Chondrocyte (in vitro differentiated cells): ENCODE measurements at regions not wholly inside any gene's neighbourhood (a gene's known extent, or its start where the extent isn't known, plus 50 kb on each side); places are given as distances from the start of the nearest gene placed in this dataset.

Source experiments
- DNase-seq: peaks from one replicate; pipeline ENCODE4 v3.0.0; 2021; ENCODE audit warnings: mixed read lengths, low spot score
- H3K27ac Mint-ChIP-seq: one replicate; pipeline ENCODE4 v1.8.0; 2021; ENCODE audit warnings: mild to moderate bottlenecking, moderate library complexity, mixed read lengths; ENCODE audit not compliant: unreplicated experiment
- H3K27me3 Mint-ChIP-seq: 2 replicates; pipeline ENCODE4 v1.8.0; 2021; ENCODE audit warnings: low read depth, mixed read lengths
- H3K36me3 Mint-ChIP-seq: 2 replicates; pipeline ENCODE4 v1.8.0; 2021; ENCODE audit warnings: low read depth, mixed read lengths
- H3K4me1 Mint-ChIP-seq: 2 replicates; pipeline ENCODE4 v1.8.0; 2021; ENCODE audit warnings: low read depth, mild to moderate bottlenecking, mixed read lengths
- H3K4me3 Mint-ChIP-seq: one replicate; pipeline ENCODE4 v1.8.0; 2021; ENCODE audit warnings: mild to moderate bottlenecking, moderate library complexity, mixed read lengths; ENCODE audit not compliant: unreplicated experiment
- H3K9me3 Mint-ChIP-seq: 2 replicates; pipeline ENCODE4 v1.8.0; 2021; ENCODE audit warnings: low read depth, mixed read lengths
- TF ChIP-seq, protein P1 (sequence below): fragments of 200-600 bp; sonication (generic); IDR thresholded peaks from 2 replicates; pipeline ENCODE4 v1.5.0; 2021; ENCODE audit warnings: antibody characterized with exemption, mild to moderate bottlenecking, moderate library complexity

DNA sequence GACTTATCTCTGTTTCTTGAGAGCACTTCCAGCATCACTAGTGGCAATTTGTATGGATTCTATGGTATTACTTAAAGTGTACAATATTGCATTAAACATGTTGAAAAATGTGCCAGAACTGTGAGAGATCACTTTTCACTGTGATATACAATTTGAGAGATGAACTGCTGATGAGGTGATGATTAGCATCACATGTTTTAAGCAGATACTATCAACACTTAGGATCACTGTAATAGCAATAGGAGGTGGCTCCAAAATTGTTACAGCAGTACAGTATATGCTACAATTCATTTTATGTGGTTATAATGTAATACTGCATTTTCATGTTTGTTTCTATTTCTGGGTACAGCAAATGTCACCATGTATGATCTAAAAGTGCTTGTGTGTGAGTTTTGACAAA, 570.0 kb downstream of the PTPRC start:
- Mint-ChIP-seq H3K4me1 (no peaks in the 10 kb centered on the region), H3K4me3 (no peak overlapping the region), H3K27ac (no peak overlapping the region), H3K9me3 (peaks cover 4% of the 10 kb centered on the region), H3K27me3 (no peaks in the 10 kb centered on the region), H3K36me3 (no peaks in the 10 kb centered on the region)
- TF ChIP-seq, protein P1, sequence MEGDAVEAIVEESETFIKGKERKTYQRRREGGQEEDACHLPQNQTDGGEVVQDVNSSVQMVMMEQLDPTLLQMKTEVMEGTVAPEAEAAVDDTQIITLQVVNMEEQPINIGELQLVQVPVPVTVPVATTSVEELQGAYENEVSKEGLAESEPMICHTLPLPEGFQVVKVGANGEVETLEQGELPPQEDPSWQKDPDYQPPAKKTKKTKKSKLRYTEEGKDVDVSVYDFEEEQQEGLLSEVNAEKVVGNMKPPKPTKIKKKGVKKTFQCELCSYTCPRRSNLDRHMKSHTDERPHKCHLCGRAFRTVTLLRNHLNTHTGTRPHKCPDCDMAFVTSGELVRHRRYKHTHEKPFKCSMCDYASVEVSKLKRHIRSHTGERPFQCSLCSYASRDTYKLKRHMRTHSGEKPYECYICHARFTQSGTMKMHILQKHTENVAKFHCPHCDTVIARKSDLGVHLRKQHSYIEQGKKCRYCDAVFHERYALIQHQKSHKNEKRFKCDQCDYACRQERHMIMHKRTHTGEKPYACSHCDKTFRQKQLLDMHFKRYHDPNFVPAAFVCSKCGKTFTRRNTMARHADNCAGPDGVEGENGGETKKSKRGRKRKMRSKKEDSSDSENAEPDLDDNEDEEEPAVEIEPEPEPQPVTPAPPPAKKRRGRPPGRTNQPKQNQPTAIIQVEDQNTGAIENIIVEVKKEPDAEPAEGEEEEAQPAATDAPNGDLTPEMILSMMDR: no peak
- no peak for DNase-seq

DNA sequence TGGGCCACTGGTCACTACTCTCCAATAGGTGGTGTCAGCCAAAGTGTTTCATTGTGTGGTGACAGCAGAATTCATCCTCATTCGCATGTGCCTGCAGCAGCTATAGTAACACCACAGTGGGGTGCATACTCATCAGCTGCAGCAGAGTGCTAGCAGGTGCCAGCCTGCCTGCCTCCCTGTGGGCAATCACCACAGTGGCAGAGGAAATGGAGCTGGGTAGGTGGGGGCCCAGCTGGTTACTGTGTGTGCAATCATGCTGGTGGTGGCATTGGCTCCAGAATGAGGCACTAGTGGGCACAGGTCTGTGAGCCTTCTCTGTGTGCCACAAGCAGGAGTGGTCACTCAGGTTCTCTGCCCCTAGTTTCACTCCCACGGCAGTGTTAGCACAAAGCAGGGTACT, 579.2 kb downstream of the PTPRC start:
- H3K4me3 Mint-ChIP-seq: no peak overlapping the region
- peaks cover 14% of the 10 kb centered on the region for H3K9me3 Mint-ChIP-seq
- peaks cover 4% of the 10 kb centered on the region for H3K36me3 Mint-ChIP-seq
- H3K27ac Mint-ChIP-seq: no peak overlapping the region
- no peaks in the 10 kb centered on the region for H3K4me1 Mint-ChIP-seq
- no peaks in the 10 kb centered on the region for H3K27me3 Mint-ChIP-seq
- no peak for DNase-seq
- TF ChIP-seq, protein P1: no peak

DNA sequence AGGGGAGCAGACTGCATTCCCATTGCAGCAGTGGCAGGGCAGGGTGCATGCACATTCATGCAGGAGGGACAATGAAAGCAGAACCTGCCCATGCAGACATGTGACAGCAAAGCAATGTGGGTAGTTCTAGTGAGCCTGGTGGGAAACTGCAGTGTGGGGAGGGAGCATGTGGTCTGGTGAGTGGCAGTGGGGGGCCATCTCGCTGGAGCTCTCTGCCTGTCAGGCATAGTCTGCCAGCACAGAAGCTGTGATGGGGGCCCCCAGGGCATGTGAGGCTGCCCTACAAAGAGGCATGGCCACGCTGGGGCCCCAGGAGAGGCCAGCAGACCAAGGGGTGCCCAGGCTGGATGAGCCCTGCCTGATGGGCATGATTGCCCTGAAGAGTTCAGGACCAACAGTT, 579.7 kb downstream of the PTPRC start:
- Mint-ChIP-seq H3K4me3 (no peak overlapping the region), H3K4me1 (no peaks in the 10 kb centered on the region), H3K27me3 (no peaks in the 10 kb centered on the region), H3K9me3 (peaks cover 16% of the 10 kb centered on the region), H3K36me3 (peaks cover 4% of the 10 kb centered on the region), H3K27ac (no peak overlapping the region)
- DNase-seq: no peak
- TF ChIP-seq, protein P1: no peak

DNA sequence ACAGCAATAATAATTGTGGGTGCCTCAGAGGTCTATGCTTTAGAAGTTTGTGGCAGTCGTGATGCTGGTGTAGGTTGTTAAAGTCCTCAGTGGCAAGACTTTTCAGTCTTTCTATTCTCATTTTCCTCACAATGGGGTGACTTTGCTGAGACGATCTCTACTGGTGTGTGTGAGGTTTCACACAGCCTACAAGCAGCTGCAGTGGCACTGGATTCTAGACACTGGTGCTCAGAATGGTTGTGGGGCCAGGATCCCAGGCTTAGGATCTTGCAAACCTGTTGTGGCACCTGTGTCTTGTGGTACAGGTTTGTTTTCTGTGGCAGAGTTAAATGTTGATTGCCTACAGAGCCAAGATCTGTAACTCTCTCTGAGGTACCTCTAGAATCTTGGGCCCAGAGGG, 581.2 kb downstream of the PTPRC start:
- TF ChIP-seq, protein P1: no peak
- H3K4me3 Mint-ChIP-seq: no peak overlapping the region
- no peak overlapping the region for H3K27ac Mint-ChIP-seq
- peaks cover 11% of the 10 kb centered on the region for H3K9me3 Mint-ChIP-seq
- DNase-seq: no peak
- no peaks in the 10 kb centered on the region for H3K4me1 Mint-ChIP-seq
- H3K27me3 Mint-ChIP-seq: no peaks in the 10 kb centered on the region
- peaks cover 4% of the 10 kb centered on the region for H3K36me3 Mint-ChIP-seq

DNA sequence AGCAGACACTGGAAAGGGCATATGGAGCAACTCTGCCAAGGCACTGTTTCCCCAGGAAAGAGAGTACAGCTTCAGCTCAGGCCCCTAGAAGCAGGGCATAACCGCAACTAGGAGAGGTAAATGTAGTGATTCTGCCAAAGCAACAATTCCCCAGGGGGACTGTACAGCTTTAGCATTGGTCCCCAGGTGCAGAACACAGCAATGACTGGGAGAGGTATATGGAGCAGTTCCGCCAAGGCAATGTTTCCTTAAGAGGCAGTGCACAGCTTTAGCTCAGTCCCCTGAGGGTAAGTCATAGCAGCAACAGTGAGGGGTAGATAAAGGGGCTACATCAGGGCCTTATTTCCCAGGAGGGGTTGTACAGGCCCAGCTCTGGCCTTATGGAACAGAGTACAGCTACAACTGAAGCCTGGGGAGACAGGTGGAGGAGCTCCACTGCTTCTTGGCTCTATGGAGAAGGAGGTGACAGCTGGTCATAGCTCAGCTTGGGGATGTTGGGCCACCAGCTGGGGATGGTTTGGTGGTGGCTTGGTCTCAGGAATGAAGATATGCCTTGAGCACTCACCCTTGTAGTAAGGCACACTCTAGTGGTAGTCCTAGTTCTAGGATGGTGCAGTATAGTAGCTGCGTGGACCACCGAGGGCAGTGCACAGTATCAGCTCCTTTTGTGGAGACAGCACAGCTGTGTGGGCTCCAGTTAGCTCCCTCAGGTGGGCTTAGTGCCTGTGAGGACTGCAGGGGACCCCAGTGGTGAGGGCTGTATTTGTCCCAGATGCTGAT, 582.7 kb downstream of the PTPRC start:
- Mint-ChIP-seq H3K27ac (no peak overlapping the region), H3K4me1 (peaks cover 11% of the 10 kb centered on the region)
- TF ChIP-seq, protein P1: no peak

More for the DNA sequence above, 582.7 kb downstream of the PTPRC start:
- peaks cover 3% of the 10 kb centered on the region for H3K9me3 Mint-ChIP-seq
- H3K36me3 Mint-ChIP-seq: no peaks in the 10 kb centered on the region
- DNase-seq: peak; percentile 47
- no peaks in the 10 kb centered on the region for H3K27me3 Mint-ChIP-seq
- no peak overlapping the region for H3K4me3 Mint-ChIP-seq
